HG03108 (cell line): ENCODE measurements at regions not wholly inside any gene's neighbourhood (a gene's known extent, or its start where the extent isn't known, plus 50 kb on each side); places are given as distances from the start of the nearest gene placed in this dataset.

Experiments used
- ATAC-seq: cut with Tn5 transposase; IDR thresholded peaks from one replicate; pipeline ENCODE4 v1.9.1; 2021; ENCODE audit warnings: moderate library complexity; ENCODE audit not compliant: unreplicated experiment

DNA sequence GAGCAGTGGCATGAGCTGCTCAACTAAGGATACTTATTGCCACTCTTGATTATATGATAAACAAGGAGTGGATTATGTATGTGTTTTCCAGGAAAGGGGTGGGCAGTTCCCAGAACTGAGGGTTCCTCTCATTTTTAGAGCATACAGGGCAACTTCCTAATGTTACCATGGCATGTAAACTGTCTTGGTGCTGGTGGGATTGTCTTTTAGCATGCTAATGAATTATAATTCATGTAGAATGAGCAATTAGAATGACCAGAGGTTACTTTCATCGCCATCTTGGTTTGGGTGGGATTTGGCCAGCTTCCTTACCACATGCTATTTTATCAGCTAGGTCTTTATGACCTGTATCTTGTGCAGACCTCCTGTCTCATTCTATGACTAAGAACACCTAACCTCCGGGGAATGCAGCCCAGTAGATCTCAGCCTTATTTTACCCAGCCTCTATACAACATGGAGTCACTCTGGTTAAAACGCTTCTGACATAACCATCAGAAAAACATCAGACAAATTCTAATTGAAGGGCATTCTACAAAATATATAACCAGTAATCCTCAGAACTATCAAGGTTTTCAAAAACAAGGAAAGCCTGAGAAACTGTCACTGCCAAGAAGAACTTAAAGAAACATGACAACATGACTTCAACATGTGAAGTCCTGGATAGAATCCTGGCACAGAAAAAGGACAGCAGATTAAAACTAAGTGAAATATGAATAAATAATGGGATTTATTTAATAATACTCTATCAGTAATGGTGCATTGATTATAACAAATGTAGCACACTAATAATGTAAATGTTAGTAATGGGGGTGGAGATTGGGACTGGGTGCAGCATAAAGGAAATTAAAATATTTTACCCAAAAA lies 365.0 kb downstream of the SEMA3D start:
- ATAC-seq: no peak

DNA sequence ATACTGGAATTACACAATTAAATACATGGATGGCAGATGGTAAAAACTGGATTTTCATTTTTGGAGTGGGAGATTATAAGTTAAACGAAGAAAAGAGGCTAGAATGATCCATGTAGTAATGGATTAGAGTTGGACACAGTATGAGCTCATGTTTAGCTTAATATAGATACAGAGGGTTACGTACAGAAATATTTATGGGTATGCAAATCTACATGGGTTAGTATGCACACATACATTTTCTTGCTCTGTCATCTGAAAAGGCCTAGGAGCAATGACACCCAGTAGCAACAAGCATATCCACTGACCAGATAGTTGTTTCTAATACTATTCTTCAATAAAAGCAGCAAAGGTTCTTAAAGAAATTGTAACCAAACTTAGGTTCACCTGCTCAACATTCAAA lies 366.4 kb downstream of the SEMA3D start:
- ATAC-seq: no peak

DNA sequence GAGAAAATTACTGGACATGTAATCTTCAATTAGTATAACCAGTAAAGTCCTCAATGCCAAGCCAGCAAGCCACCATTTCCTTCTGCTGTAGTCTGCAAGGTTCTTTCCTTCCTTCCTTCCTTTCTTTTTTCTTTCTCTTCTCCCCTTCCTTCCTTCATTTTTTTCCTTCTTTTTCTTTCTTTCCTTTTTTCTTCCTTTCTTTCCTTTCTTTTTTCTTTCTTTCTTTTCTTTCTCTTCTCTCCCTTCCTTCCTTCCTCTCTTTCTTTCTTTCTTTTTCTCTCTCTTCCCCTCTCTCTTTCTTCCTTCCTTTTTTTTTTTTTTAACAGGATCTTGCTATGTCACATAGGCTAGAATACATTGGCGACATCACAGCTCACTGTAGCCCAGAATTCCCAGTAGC lies 369.8 kb downstream of the SEMA3D start:
- no peak for ATAC-seq

DNA sequence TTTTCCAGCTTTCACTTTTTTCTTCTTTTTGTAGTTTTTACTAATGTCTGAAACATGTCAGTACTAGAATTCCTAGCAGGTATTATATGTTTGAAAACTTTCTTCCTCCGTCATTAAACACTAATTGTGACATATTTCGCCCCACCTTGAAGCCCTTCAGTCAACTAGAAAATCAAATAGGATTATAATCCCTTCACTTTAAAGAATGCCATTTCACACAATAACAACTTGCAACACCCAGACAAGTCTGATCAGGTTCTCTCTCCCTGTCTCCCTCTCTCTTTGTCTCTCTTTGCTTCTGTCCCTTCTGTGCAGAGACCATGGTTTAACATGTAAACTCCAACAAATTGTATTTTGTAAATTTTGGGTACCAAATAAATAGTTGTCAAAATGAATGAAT lies 373.5 kb downstream of the SEMA3D start:
- ATAC-seq: no peak

DNA sequence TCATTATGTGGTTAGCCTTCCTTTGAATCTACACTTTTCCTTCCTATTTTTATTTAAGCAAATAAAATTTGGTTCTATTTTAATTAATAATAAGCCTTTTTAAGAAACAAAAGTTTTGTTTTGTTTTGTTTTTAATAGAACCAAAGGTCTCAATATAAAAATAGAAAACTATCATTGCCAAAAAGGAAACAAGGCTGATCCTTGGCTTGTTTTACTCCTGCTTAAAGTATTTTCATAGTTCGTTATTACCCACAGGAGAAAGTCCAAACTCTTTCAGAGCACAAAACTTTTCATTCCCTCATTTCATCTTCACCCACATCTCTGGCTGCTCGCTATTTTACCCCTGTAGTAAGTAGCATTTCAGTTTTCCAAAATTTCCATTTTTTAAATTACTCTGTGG lies 374.8 kb downstream of the SEMA3D start:
- no peak for ATAC-seq

DNA sequence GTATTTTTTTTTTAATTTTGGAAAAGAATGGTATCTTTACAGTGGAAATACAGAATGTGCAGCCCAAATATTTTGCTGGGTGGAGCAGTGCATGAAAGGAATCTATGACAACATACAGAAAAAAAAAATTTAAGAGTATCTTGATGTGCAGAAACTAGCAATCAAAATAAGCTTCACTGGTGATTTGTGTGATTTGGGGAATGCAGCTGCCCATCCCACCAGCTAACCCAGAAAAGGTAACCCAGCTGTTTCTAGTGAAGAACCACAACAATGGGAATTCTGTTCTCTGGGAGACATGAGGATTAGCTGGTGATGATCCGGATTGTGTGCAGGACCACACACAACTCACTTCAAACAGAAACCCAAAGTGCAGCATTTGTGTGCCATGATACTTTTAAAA lies 375.5 kb downstream of the SEMA3D start:
- no peak for ATAC-seq

DNA sequence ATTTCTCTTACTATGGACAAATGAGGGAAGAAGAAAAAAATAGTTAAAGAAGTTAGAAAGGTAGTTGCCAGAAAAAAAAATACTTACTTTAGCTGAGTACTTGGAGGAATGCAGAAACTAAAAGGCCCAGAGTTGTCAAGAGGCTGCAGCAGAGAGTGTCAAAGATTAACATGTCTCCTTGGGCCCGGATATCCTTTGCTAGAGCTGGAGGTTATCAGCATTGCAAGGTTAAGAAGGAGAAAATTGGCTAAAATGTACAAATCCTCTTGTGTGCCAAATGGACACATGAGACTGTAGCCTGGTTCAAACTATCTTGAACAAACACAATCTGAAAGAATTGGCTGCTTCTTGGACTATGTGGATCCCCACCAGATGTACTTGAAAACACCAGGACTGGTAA lies 377.0 kb downstream of the SEMA3D start:
- ATAC-seq: no peak

DNA sequence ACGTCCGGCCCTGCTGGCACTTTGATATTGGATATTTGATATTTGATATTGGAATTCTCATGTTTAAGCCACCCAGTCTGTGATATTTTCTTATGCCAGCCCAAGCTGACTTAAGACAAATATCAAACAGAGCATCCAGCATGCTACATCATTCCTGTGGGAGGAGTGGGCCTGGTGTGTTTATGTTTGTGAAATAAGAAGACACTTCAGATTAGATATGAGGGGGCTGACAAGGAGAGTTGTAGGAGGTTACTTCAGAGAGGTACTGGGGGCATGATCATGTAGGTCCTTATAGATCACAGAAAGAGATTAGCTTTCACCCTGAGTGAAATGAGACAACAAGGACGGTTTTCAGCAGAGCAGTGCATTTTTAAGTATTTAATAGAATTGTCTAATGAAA lies 382.9 kb downstream of the SEMA3D start:
- ATAC-seq: no peak

DNA sequence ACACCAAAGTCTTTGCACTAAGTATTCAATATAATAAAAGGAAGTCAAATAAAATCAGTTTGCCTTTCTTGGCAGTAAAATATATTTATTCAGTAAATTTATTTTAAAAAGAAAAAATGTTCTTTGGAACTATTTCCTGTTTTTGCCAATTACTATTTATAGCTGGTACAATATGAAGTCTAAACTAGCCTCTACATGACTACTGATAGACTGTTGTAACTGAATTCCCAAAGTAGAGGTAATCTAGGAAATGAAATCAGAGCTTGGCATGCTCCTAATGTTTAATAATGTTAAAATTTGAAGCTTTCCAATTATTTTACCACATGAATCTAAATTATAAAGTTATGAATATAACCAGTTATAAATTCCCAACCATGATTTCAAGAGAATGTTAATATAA lies 385.5 kb downstream of the SEMA3D start:
- no peak for ATAC-seq

DNA sequence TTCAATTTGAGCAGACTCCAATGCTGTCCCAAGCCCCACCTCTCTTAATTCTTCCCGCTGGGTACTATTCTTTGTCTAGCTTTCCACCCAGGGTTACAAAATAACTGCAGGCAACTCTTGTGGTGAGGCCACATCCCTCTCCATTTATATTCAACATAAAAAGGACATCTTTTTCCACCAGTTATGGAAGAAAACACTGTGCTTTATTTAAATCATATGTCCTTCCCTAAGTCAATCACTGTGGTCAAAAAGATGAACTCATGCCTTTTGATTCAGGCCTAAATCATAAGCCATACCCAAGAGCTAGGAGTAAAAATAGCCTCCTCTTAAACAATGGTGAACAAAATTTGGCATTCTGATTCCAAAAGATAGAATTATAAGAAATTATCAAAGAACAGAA lies 386.0 kb downstream of the SEMA3D start:
- ATAC-seq: no peak

DNA sequence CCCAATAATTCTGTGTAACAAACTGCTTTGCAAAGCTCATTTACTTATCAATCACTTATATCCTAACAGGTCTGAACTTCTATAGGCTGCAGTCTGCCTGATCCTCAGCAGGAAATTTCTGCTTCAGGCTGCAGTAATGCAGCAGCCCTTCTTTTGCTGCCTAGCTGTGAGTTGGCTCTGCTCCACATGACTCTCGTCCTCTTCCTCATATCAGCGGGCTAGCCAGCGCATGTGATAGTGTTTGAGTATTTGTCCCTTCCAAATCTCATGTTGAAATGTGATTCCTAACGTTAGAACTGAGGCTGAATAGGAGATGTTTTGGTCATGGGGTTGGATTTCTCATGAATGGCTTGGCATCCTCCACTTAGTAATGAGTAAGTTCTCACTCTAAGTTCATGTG lies 387.8 kb downstream of the SEMA3D start:
- no peak for ATAC-seq

DNA sequence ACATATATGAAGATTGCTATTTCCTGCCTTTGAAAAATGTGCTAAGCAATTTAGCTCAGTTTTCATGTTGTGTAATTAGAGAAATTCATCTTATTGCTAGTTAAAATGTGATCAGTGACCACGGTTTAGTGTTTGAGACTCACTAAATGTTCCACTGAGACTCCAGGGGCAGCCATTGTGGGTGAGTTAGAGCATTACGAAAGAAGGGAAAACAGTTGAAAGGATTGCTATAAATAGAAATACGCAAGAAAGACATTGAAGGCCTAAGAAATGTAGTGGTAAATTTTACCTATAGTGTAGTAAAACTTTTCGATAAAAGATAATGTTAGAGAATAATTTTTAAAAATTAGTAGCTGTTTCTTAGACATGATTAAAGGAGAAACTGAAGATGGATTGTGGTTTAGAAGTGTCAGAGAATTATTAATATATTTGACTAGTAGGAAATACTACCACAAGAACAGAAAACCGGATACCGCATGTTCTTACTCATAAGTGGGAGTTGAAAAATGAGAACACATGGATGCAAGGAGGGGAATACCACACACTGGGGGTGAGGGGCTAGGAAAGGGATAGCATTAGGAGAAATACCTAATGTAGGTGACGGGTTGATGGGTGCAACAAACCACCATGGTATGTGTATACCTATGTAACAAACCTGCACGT lies 394.5 kb downstream of the SEMA3D start:
- ATAC-seq: no peak

DNA sequence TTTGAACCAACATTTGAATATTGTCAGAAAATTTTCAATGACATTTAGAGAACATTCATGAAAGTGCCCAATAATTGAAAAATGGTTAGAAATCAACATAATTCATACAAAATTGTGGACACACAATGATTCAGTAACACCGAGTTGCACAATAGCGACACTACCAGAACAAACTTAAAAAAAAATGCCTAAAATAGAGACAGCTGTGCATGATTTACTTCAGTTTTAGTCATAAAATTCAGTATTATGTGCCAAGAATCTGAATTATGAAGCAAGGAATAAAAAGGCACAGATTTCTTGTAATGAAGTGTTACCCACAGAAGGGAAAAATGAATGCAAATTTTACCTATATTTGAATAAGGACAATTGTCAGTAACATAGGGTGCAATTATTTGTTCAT lies 396.0 kb downstream of the SEMA3D start:
- ATAC-seq: no peak

DNA sequence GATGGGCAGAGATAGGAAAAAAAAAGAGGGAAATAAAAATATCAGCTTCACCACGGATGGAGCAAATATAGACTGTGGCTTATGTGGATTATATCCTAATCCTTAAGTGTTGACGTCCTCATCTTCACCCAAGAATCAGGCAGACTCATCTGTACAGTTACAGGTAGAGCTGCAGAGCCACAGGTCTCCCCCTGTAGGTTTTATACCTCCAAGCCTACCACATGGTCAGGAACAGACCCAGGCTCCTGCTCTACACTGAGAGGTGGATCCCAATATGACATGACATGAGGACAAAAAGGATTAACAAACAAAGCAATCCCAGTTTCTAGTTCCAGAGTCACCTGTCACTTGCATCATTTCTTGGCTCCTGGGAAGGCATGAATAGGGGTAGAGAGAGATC lies 400.8 kb downstream of the SEMA3D start:
- ATAC-seq: no peak

DNA sequence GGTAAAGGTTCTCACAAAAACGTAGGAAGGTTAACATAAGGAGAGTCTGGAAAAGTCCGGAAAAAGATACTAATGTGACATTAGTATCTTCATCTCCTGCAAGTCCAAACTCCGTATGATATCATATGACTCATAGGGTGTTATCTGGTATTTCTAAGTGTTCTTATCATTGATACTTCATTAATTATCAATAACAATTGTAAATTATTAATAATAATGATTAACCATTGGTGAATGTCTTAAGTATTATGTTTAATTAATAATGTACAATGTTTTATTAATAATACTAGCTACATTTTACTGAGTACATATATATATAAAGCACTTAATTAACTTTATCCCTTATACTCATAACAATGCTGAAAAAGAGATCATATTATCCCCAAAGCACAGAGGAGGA lies 402.4 kb downstream of the SEMA3D start:
- no peak for ATAC-seq

DNA sequence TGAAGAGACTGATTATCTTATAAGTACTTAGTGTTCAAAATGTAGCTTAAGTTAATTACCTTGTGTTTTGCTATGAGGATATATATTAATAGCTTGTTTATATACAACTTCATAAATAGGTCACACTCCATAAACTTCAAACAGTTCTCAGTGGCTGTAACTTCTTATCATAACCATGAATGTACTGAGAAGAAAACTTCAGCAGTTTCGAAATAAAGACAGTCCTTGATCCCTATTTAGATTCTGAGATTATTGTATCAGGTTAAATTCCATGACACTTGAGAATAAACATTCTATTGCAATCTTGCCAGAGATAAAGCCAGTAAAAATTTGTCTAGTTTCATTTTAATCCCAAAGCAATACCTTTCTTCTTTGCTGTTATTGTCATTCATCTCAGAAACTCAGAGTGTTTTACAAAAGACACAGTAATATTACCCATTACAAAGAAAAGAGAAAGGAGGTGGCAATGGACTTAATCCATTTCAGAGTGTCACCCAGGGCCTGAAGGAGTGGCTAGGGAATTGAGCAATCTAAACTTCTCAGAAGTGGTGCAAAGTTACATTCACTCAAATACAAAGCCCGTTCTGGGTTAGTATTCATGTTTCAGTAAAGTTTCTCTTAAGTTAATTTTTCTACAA lies 403.6 kb downstream of the SEMA3D start:
- no peak for ATAC-seq

DNA sequence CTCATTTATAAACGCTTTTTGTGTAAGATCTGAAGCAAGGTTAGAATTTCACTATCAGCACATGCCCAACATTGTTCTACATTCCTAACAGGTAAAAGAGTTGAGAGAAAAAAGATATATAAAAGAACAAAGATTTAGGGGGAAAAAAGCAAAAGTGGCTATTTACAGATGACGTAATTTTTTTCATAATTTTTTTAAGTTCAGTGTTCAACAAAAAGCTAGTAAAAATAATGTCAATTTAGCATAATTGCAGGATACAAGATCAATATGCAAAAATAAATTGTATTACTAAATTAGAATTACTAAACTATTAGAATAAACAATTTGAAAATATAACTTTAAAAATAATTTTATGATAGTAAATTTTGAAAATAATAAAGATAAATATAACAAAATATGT lies 405.0 kb downstream of the SEMA3D start:
- no peak for ATAC-seq

DNA sequence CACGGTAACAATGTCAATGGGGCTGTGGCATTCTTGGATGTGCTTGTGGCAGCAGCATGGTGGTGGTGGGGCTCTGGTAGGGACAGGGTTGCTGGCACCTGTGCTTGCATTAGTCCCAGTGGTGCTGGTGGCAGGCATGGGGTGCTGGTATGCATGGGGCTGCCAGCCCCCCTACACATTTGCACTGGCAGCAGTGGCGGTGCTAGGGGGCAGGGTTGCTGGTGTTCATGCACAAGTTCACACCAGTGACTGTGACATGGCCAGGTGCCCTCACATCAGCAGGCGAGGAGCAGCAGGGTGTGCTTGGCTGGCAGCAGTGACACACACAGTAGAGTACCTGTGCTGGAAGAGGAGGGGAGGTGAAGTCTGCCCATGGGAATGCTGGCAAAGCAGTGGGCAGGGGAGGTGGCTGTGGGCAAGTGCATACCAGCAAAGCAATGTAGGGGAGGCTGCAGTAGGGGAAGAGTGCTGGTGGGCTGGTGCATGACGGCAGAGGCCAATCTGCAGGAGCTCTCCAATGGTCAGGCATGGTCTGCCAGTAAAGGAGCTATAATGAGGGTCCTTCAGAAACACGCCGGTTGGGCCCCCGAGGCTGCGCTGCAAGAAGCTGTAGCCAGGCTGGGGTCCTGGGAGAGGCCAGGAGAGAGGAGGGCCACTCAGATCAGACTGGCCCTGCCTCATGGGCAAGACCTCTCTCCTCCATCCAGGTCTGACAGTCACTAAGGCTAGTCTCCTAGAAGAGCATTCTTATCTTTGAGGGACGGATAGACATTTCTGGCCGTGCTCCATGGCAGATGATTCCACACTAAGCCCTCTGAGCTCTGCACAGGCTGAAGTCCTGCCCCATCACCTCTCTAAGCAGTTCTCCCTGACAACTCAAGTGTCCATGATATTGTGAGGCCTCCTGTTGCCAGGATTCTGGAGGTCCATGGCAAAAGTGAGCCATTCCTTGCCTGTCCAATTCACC lies 406.4 kb downstream of the SEMA3D start:
- no peak for ATAC-seq

DNA sequence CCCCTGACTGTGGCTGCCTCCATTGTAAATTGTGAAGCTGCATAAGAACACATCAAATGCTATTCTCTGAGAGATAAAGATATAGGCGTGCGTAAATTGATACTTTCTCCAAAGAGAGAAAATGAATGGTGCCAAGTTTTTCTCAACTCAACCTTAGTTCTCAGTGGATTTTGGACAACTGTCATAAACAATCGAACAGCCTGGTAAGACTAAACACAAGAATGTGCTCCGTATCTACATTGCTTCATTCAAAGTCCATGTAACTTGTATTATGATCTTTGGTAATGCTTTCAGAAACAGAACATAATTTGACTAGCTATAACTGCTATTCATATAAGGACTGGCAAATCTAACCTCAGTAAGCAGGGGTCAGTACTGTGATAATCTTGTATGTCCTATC lies 429.1 kb downstream of the SEMA3D start:
- no peak for ATAC-seq

DNA sequence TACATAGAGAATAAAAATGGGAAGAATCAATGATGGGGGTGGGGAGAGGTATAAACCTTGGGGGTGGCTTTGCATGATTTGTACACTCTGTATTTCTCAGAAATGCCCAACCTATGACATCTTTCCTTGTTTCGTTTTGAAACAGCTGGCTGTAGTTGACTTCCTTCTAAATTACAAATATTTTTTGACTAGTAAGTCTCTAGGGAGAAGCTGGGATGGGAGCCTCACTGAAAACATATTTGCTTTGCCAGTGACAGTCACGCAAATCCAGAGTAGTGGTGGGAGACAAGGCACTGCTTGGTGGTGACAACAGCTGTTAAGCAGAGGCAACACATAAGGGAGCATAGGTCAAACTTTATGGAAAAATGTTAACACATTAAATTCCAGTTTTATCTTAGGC lies 440.5 kb downstream of the SEMA3D start:
- no peak for ATAC-seq

DNA sequence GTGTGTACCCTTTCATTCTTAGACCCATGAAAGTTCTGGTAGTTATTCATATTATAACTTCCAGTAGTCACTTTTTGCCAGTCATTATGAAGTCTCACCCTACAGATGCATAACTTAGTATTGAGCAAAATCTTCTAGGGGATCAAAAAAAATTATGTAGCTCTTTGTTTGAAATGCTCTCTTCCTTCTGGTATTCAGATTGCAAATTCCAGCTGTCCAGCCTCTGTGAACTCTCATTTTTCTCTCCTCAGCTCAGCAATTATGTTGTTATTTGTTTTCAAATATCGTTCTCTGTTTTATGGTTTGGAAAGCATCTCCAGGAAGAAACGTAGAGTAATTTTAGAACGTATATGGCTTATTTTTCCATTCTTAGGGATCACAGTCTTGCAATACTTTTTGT lies 442.5 kb downstream of the SEMA3D start:
- no peak for ATAC-seq
